H9 (cell line): ENCODE measurements at regions not wholly inside any gene's neighbourhood (a gene's known extent, or its start where the extent isn't known, plus 50 kb on each side); places are given as distances from the start of the nearest gene placed in this dataset.

Experiments
- DNase-seq: peaks from one replicate; pipeline ENCODE4 v3.0.0-alpha.2; 2017
- H2AFZ ChIP-seq: one replicate; pipeline ENCODE4 v1.6.1; 2013; ENCODE audit warnings: mild to moderate bottlenecking, low read length, control low read depth, moderate library complexity
- H2AK5ac ChIP-seq: 2 replicates; pipeline ENCODE4 v1.6.1; 2013; ENCODE audit warnings: low read length, control low read depth, mixed read lengths; ENCODE audit not compliant: insufficient read length
- H2BK120ac ChIP-seq: one replicate; pipeline ENCODE4 v1.6.1; 2013; ENCODE audit warnings: low read depth, mild to moderate bottlenecking, low read length, control low read depth, inconsistent platforms; ENCODE audit not compliant: poor library complexity, severe bottlenecking
- H2BK12ac ChIP-seq: 2 replicates; pipeline ENCODE4 v1.6.1; 2013; ENCODE audit warnings: low read length, control low read depth, mixed read lengths, low read depth; ENCODE audit not compliant: insufficient read length
- H2BK15ac ChIP-seq: 2 replicates; pipeline ENCODE4 v1.6.1; 2013; ENCODE audit warnings: low read depth, low read length, control low read depth
- H2BK20ac ChIP-seq: one replicate; pipeline ENCODE4 v1.6.1; 2013; ENCODE audit warnings: low read depth, mild to moderate bottlenecking, low read length, control low read depth, inconsistent platforms; ENCODE audit not compliant: poor library complexity, severe bottlenecking
- H2BK5ac ChIP-seq: 2 replicates; pipeline ENCODE4 v1.6.1; 2013; ENCODE audit warnings: low read length, control low read depth, mixed read lengths; ENCODE audit not compliant: insufficient read length
- H3K14ac ChIP-seq: 2 replicates; pipeline ENCODE4 v1.6.1; 2013; ENCODE audit warnings: low read length, control low read depth; ENCODE audit not compliant: insufficient read depth
- H3K18ac ChIP-seq: 2 replicates; pipeline ENCODE4 v1.6.1; 2013; ENCODE audit warnings: low read depth, mild to moderate bottlenecking, mixed read lengths, low read length, control low read depth; ENCODE audit not compliant: insufficient read length
- H3K23ac ChIP-seq: 2 replicates; pipeline ENCODE4 v1.6.1; 2013; ENCODE audit warnings: low read length, control low read depth, mixed read lengths, low read depth; ENCODE audit not compliant: insufficient read length
- H3K23me2 ChIP-seq: 2 replicates; pipeline ENCODE4 v1.6.1; 2013; ENCODE audit warnings: low read depth, mild to moderate bottlenecking, mixed read lengths, low read length, control low read depth; ENCODE audit not compliant: insufficient read length, poor library complexity, severe bottlenecking
- H3K27ac ChIP-seq: 2 replicates; pipeline ENCODE4 v1.5.1; 2013; ENCODE audit warnings: low read length, control low read depth, mixed read lengths, low read depth; ENCODE audit not compliant: insufficient read length
- H3K27me3 ChIP-seq: 2 replicates; pipeline ENCODE4 v1.6.1; 2013; ENCODE audit warnings: low read length, control low read depth, inconsistent platforms; ENCODE audit not compliant: insufficient read depth
- H3K4ac ChIP-seq: 2 replicates; pipeline ENCODE4 v1.6.1; 2013; ENCODE audit warnings: low read depth, mild to moderate bottlenecking, control low read depth, inconsistent platforms, low read length, moderate library complexity
- H3K4me1 ChIP-seq: 2 replicates; pipeline ENCODE4 v1.6.1; 2013; ENCODE audit warnings: low read length, control low read depth, inconsistent platforms; ENCODE audit not compliant: insufficient read depth
- H3K4me2 ChIP-seq: 2 replicates; pipeline ENCODE4 v1.6.1; 2013; ENCODE audit warnings: low read length, control low read depth, mixed read lengths; ENCODE audit not compliant: insufficient read length, insufficient read depth
- H3K56ac ChIP-seq: 2 replicates; pipeline ENCODE4 v1.6.1; 2013; ENCODE audit warnings: low read depth, mild to moderate bottlenecking, mixed read lengths, low read length, control low read depth; ENCODE audit not compliant: insufficient read length
- H3K79me1 ChIP-seq: 2 replicates; pipeline ENCODE4 v1.6.1; 2013; ENCODE audit warnings: low read depth, mild to moderate bottlenecking, moderate library complexity, low read length, control low read depth, inconsistent platforms; ENCODE audit not compliant: insufficient read depth, poor library complexity, severe bottlenecking
- H3K79me2 ChIP-seq: 2 replicates; pipeline ENCODE4 v1.6.1; 2013; ENCODE audit warnings: low read length, control low read depth, inconsistent platforms; ENCODE audit not compliant: insufficient read depth
- H3K9ac ChIP-seq: 2 replicates; pipeline ENCODE4 v1.6.1; 2013; ENCODE audit warnings: low read length, control low read depth, mixed read lengths; ENCODE audit not compliant: insufficient read length; ENCODE audit errors: extremely low read depth
- H3K9me3 ChIP-seq: one replicate; pipeline ENCODE4 v1.6.1; 2013; ENCODE audit warnings: low read depth, low read length, inconsistent platforms; ENCODE audit not compliant: control insufficient read depth
- H3T11ph ChIP-seq: one replicate; pipeline ENCODE4 v1.6.1; 2013; ENCODE audit warnings: mild to moderate bottlenecking, low read length, control low read depth, inconsistent platforms
- H4K20me1 ChIP-seq: one replicate; pipeline ENCODE4 v1.6.1; 2013; ENCODE audit not compliant: control insufficient read depth, insufficient read length, insufficient read depth
- H4K5ac ChIP-seq: 2 replicates; pipeline ENCODE4 v1.6.1; 2013; ENCODE audit warnings: low read depth, mild to moderate bottlenecking, mixed read lengths, low read length, control low read depth; ENCODE audit not compliant: insufficient read length
- H4K8ac ChIP-seq: replicated peaks from 2 replicates; pipeline ENCODE4 v1.6.1; 2013; ENCODE audit warnings: low read length, control low read depth, mixed read lengths, low read depth; ENCODE audit not compliant: insufficient read length
- H4K91ac ChIP-seq: 2 replicates; pipeline ENCODE4 v1.6.1; 2013; ENCODE audit warnings: low read depth, mild to moderate bottlenecking, moderate library complexity, mixed read lengths, low read length, control low read depth; ENCODE audit not compliant: insufficient read length
- H3K27ac Mint-ChIP-seq, 3 experiments: 2 replicates in 2 of 3; 3 replicates in 1 of 3; pipeline ENCODE4 v1.8.0; 2020 to 2021; ENCODE audit warnings: mixed read lengths in 3 of 3, mild to moderate bottlenecking in 1 of 3, moderate library complexity in 1 of 3
- H3K27me3 Mint-ChIP-seq: 2 replicates; pipeline ENCODE4 v1.8.0; 2021; ENCODE audit warnings: low read depth, mild to moderate bottlenecking, moderate library complexity, mixed read lengths
- H3K36me3 Mint-ChIP-seq, 3 experiments: 2 replicates in 2 of 3; 3 replicates in 1 of 3; pipeline ENCODE4 v1.8.0; 2020 to 2021; ENCODE audit warnings: low read depth in 3 of 3, mixed read lengths in 3 of 3; ENCODE audit not compliant: insufficient read depth in 1 of 3
- H3K4me1 Mint-ChIP-seq, 2 experiments: 2 replicates each; pipeline ENCODE4 v1.8.0; 2020; ENCODE audit warnings: mixed read lengths in 2 of 2
- H3K4me3 Mint-ChIP-seq, 2 experiments: 2 replicates in 1 of 2; 3 replicates in 1 of 2; pipeline ENCODE4 v1.8.0; 2020 to 2021; ENCODE audit warnings: mild to moderate bottlenecking in 2 of 2, mixed read lengths in 2 of 2, moderate library complexity in 1 of 2
- H3K9me3 Mint-ChIP-seq, 2 experiments: 2 replicates in 1 of 2; 3 replicates in 1 of 2; pipeline ENCODE4 v1.8.0; 2020; ENCODE audit warnings: mild to moderate bottlenecking in 2 of 2, mixed read lengths in 2 of 2, moderate library complexity in 1 of 2
- WGBS: extraction: QIAGEN DNeasy Blood & Tissue Kit; methylation state at CpG from one replicate; pipeline ENCODE4 v1.1.7; 2013; ENCODE audit warnings: missing lambda C conversion rate, low lambda C conversion rate, mixed read lengths; ENCODE audit not compliant: insufficient read length; ENCODE audit errors: extremely low coverage; 5-methylcytosine and 5-hydroxymethylcytosine counted together
- TF ChIP-seq, protein P1 (sequence below): fragments of 200-600 bp; sonication (generic); conservative IDR thresholded peaks from 3 replicates; pipeline ENCODE4 v1.8.0; 2021; ENCODE audit warnings: antibody characterized with exemption, mild to moderate bottlenecking

- Histone ChIP-seq H3K23me2 (no peaks in the 10 kb centered on the region), H4K91ac (no peak overlapping the region), H2AFZ (no peak overlapping the region), H2BK20ac (no peak overlapping the region), H3K14ac (no peak overlapping the region), H3K9me3 (no peaks in the 10 kb centered on the region), H3K79me1 (no peaks in the 10 kb centered on the region), H3K27me3 (no peaks in the 10 kb centered on the region), H3K23ac (no peak overlapping the region), H4K20me1 (no peaks in the 10 kb centered on the region), H4K5ac (no peak overlapping the region), H3T11ph (no peak overlapping the region), H2BK5ac (no peak overlapping the region), H3K4me1 (peaks cover 8% of the 10 kb centered on the region; the same call in 1 of the 2 replicates), H3K79me2 (no peaks in the 10 kb centered on the region), H3K18ac (no peak overlapping the region), H3K4ac (no peak overlapping the region), H2BK12ac (no peak overlapping the region), H4K8ac (no peak overlapping the region), H3K27ac (no peak overlapping the region), H2AK5ac (no peak overlapping the region), H3K9ac (no peak overlapping the region), H3K56ac (no peak overlapping the region), H3K4me2 (no peak overlapping the region), H2BK120ac (no peak overlapping the region), H2BK15ac (no peak overlapping the region)
- no CpG with 5 or more reads among the region's 6 CpGs for WGBS
- TF ChIP-seq, protein P1, sequence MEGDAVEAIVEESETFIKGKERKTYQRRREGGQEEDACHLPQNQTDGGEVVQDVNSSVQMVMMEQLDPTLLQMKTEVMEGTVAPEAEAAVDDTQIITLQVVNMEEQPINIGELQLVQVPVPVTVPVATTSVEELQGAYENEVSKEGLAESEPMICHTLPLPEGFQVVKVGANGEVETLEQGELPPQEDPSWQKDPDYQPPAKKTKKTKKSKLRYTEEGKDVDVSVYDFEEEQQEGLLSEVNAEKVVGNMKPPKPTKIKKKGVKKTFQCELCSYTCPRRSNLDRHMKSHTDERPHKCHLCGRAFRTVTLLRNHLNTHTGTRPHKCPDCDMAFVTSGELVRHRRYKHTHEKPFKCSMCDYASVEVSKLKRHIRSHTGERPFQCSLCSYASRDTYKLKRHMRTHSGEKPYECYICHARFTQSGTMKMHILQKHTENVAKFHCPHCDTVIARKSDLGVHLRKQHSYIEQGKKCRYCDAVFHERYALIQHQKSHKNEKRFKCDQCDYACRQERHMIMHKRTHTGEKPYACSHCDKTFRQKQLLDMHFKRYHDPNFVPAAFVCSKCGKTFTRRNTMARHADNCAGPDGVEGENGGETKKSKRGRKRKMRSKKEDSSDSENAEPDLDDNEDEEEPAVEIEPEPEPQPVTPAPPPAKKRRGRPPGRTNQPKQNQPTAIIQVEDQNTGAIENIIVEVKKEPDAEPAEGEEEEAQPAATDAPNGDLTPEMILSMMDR, result no peak
- no peak overlapping the region for H3K27ac Mint-ChIP-seq
- peaks cover 12 to 15% of the 10 kb centered on the region in 2 experiments for H3K9me3 Mint-ChIP-seq
- peaks cover 6 to 17% (median 9%) of the 10 kb centered on the region in 3 experiments for H3K36me3 Mint-ChIP-seq
- no peak for DNase-seq
- peaks cover 3% of the 10 kb centered on the region in 2 experiments for H3K4me1 Mint-ChIP-seq
- no peak overlapping the region for H3K4me3 Mint-ChIP-seq
- peaks cover 14% of the 10 kb centered on the region for H3K27me3 Mint-ChIP-seq
These were observed 158.1 kb upstream of the NR2F2 start for GRCh38 chr15:96172417-96172816.
